Astrocyte (in vitro differentiated cells and primary cell): ENCODE measurements at regions not wholly inside any gene's neighbourhood (a gene's known extent, or its start where the extent isn't known, plus 50 kb on each side); places are given as distances from the start of the nearest gene placed in this dataset.

ENCODE experiments used
- EZH2 ChIP-seq: IDR thresholded peaks from 2 replicates; pipeline ENCODE4 v1.6.1; 2012; ENCODE audit warnings: mild to moderate bottlenecking, low read length, inconsistent platforms; ENCODE audit not compliant: insufficient read depth
- TF ChIP-seq, protein P1 (sequence below): IDR thresholded peaks from 2 replicates; pipeline ENCODE4 v1.5.1; 2011; ENCODE audit warnings: low read depth, mild to moderate bottlenecking, inconsistent platforms, low read length, moderate library complexity; ENCODE audit not compliant: insufficient read depth

DNA sequence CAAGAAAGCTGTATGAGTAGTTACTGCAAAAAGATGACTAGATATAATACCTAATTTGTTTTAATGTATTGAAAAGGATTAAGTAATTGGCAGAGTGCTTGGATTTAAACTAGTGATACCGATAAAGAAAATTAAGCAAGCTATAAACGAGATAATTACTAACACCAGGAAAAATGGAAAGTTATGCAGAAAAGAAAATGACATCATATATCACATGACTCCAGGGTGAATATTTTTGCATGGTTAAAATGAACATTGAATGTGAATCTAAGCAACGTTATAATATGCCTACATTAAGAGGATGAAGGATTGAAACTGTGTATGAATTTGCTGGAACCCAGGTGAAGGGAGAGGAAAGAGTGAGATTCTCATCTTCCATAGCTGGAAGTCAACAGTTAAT is 644.4 kb downstream of the ADGRL2 start:
- TF ChIP-seq EZH2: no peak
- TF ChIP-seq, protein P1, sequence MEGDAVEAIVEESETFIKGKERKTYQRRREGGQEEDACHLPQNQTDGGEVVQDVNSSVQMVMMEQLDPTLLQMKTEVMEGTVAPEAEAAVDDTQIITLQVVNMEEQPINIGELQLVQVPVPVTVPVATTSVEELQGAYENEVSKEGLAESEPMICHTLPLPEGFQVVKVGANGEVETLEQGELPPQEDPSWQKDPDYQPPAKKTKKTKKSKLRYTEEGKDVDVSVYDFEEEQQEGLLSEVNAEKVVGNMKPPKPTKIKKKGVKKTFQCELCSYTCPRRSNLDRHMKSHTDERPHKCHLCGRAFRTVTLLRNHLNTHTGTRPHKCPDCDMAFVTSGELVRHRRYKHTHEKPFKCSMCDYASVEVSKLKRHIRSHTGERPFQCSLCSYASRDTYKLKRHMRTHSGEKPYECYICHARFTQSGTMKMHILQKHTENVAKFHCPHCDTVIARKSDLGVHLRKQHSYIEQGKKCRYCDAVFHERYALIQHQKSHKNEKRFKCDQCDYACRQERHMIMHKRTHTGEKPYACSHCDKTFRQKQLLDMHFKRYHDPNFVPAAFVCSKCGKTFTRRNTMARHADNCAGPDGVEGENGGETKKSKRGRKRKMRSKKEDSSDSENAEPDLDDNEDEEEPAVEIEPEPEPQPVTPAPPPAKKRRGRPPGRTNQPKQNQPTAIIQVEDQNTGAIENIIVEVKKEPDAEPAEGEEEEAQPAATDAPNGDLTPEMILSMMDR: no peak
